H9 (cell line): ENCODE measurements at regions not wholly inside any gene's neighbourhood (a gene's known extent, or its start where the extent isn't known, plus 50 kb on each side); places are given as distances from the start of the nearest gene placed in this dataset.

Experiments
- DNase-seq: peaks from one replicate; pipeline ENCODE4 v3.0.0-alpha.2; 2017
- H2AFZ ChIP-seq: one replicate; pipeline ENCODE4 v1.6.1; 2013; ENCODE audit warnings: mild to moderate bottlenecking, low read length, control low read depth, moderate library complexity
- H2AK5ac ChIP-seq: 2 replicates; pipeline ENCODE4 v1.6.1; 2013; ENCODE audit warnings: low read length, control low read depth, mixed read lengths; ENCODE audit not compliant: insufficient read length
- H2BK120ac ChIP-seq: one replicate; pipeline ENCODE4 v1.6.1; 2013; ENCODE audit warnings: low read depth, mild to moderate bottlenecking, low read length, control low read depth, inconsistent platforms; ENCODE audit not compliant: poor library complexity, severe bottlenecking
- H2BK12ac ChIP-seq: 2 replicates; pipeline ENCODE4 v1.6.1; 2013; ENCODE audit warnings: low read length, control low read depth, mixed read lengths, low read depth; ENCODE audit not compliant: insufficient read length
- H2BK15ac ChIP-seq: 2 replicates; pipeline ENCODE4 v1.6.1; 2013; ENCODE audit warnings: low read depth, low read length, control low read depth
- H2BK20ac ChIP-seq: one replicate; pipeline ENCODE4 v1.6.1; 2013; ENCODE audit warnings: low read depth, mild to moderate bottlenecking, low read length, control low read depth, inconsistent platforms; ENCODE audit not compliant: poor library complexity, severe bottlenecking
- H2BK5ac ChIP-seq: 2 replicates; pipeline ENCODE4 v1.6.1; 2013; ENCODE audit warnings: low read length, control low read depth, mixed read lengths; ENCODE audit not compliant: insufficient read length
- H3K14ac ChIP-seq: 2 replicates; pipeline ENCODE4 v1.6.1; 2013; ENCODE audit warnings: low read length, control low read depth; ENCODE audit not compliant: insufficient read depth
- H3K18ac ChIP-seq: 2 replicates; pipeline ENCODE4 v1.6.1; 2013; ENCODE audit warnings: low read depth, mild to moderate bottlenecking, mixed read lengths, low read length, control low read depth; ENCODE audit not compliant: insufficient read length
- H3K23ac ChIP-seq: 2 replicates; pipeline ENCODE4 v1.6.1; 2013; ENCODE audit warnings: low read length, control low read depth, mixed read lengths, low read depth; ENCODE audit not compliant: insufficient read length
- H3K23me2 ChIP-seq: 2 replicates; pipeline ENCODE4 v1.6.1; 2013; ENCODE audit warnings: low read depth, mild to moderate bottlenecking, mixed read lengths, low read length, control low read depth; ENCODE audit not compliant: insufficient read length, poor library complexity, severe bottlenecking
- H3K27ac ChIP-seq: 2 replicates; pipeline ENCODE4 v1.5.1; 2013; ENCODE audit warnings: low read length, control low read depth, mixed read lengths, low read depth; ENCODE audit not compliant: insufficient read length
- H3K27me3 ChIP-seq: 2 replicates; pipeline ENCODE4 v1.6.1; 2013; ENCODE audit warnings: low read length, control low read depth, inconsistent platforms; ENCODE audit not compliant: insufficient read depth
- H3K4ac ChIP-seq: 2 replicates; pipeline ENCODE4 v1.6.1; 2013; ENCODE audit warnings: low read depth, mild to moderate bottlenecking, control low read depth, inconsistent platforms, low read length, moderate library complexity
- H3K4me1 ChIP-seq: 2 replicates; pipeline ENCODE4 v1.6.1; 2013; ENCODE audit warnings: low read length, control low read depth, inconsistent platforms; ENCODE audit not compliant: insufficient read depth
- H3K4me2 ChIP-seq: 2 replicates; pipeline ENCODE4 v1.6.1; 2013; ENCODE audit warnings: low read length, control low read depth, mixed read lengths; ENCODE audit not compliant: insufficient read length, insufficient read depth
- H3K56ac ChIP-seq: 2 replicates; pipeline ENCODE4 v1.6.1; 2013; ENCODE audit warnings: low read depth, mild to moderate bottlenecking, mixed read lengths, low read length, control low read depth; ENCODE audit not compliant: insufficient read length
- H3K79me1 ChIP-seq: 2 replicates; pipeline ENCODE4 v1.6.1; 2013; ENCODE audit warnings: low read depth, mild to moderate bottlenecking, moderate library complexity, low read length, control low read depth, inconsistent platforms; ENCODE audit not compliant: insufficient read depth, poor library complexity, severe bottlenecking
- H3K79me2 ChIP-seq: 2 replicates; pipeline ENCODE4 v1.6.1; 2013; ENCODE audit warnings: low read length, control low read depth, inconsistent platforms; ENCODE audit not compliant: insufficient read depth
- H3K9ac ChIP-seq: 2 replicates; pipeline ENCODE4 v1.6.1; 2013; ENCODE audit warnings: low read length, control low read depth, mixed read lengths; ENCODE audit not compliant: insufficient read length; ENCODE audit errors: extremely low read depth
- H3K9me3 ChIP-seq: one replicate; pipeline ENCODE4 v1.6.1; 2013; ENCODE audit warnings: low read depth, low read length, inconsistent platforms; ENCODE audit not compliant: control insufficient read depth
- H3T11ph ChIP-seq: one replicate; pipeline ENCODE4 v1.6.1; 2013; ENCODE audit warnings: mild to moderate bottlenecking, low read length, control low read depth, inconsistent platforms
- H4K20me1 ChIP-seq: one replicate; pipeline ENCODE4 v1.6.1; 2013; ENCODE audit not compliant: control insufficient read depth, insufficient read length, insufficient read depth
- H4K5ac ChIP-seq: 2 replicates; pipeline ENCODE4 v1.6.1; 2013; ENCODE audit warnings: low read depth, mild to moderate bottlenecking, mixed read lengths, low read length, control low read depth; ENCODE audit not compliant: insufficient read length
- H4K8ac ChIP-seq: replicated peaks from 2 replicates; pipeline ENCODE4 v1.6.1; 2013; ENCODE audit warnings: low read length, control low read depth, mixed read lengths, low read depth; ENCODE audit not compliant: insufficient read length
- H4K91ac ChIP-seq: 2 replicates; pipeline ENCODE4 v1.6.1; 2013; ENCODE audit warnings: low read depth, mild to moderate bottlenecking, moderate library complexity, mixed read lengths, low read length, control low read depth; ENCODE audit not compliant: insufficient read length
- H3K27ac Mint-ChIP-seq, 3 experiments: 2 replicates in 2 of 3; 3 replicates in 1 of 3; pipeline ENCODE4 v1.8.0; 2020 to 2021; ENCODE audit warnings: mixed read lengths in 3 of 3, mild to moderate bottlenecking in 1 of 3, moderate library complexity in 1 of 3
- H3K27me3 Mint-ChIP-seq: 2 replicates; pipeline ENCODE4 v1.8.0; 2021; ENCODE audit warnings: low read depth, mild to moderate bottlenecking, moderate library complexity, mixed read lengths
- H3K36me3 Mint-ChIP-seq, 3 experiments: 2 replicates in 2 of 3; 3 replicates in 1 of 3; pipeline ENCODE4 v1.8.0; 2020 to 2021; ENCODE audit warnings: low read depth in 3 of 3, mixed read lengths in 3 of 3; ENCODE audit not compliant: insufficient read depth in 1 of 3
- H3K4me1 Mint-ChIP-seq, 2 experiments: 2 replicates each; pipeline ENCODE4 v1.8.0; 2020; ENCODE audit warnings: mixed read lengths in 2 of 2
- H3K4me3 Mint-ChIP-seq, 2 experiments: 2 replicates in 1 of 2; 3 replicates in 1 of 2; pipeline ENCODE4 v1.8.0; 2020 to 2021; ENCODE audit warnings: mild to moderate bottlenecking in 2 of 2, mixed read lengths in 2 of 2, moderate library complexity in 1 of 2
- H3K9me3 Mint-ChIP-seq, 2 experiments: 2 replicates in 1 of 2; 3 replicates in 1 of 2; pipeline ENCODE4 v1.8.0; 2020; ENCODE audit warnings: mild to moderate bottlenecking in 2 of 2, mixed read lengths in 2 of 2, moderate library complexity in 1 of 2
- WGBS: extraction: QIAGEN DNeasy Blood & Tissue Kit; methylation state at CpG from one replicate; pipeline ENCODE4 v1.1.7; 2013; ENCODE audit warnings: missing lambda C conversion rate, low lambda C conversion rate, mixed read lengths; ENCODE audit not compliant: insufficient read length; ENCODE audit errors: extremely low coverage; 5-methylcytosine and 5-hydroxymethylcytosine counted together
- TF ChIP-seq, protein P1 (sequence below): fragments of 200-600 bp; sonication (generic); conservative IDR thresholded peaks from 3 replicates; pipeline ENCODE4 v1.8.0; 2021; ENCODE audit warnings: antibody characterized with exemption, mild to moderate bottlenecking

DNA sequence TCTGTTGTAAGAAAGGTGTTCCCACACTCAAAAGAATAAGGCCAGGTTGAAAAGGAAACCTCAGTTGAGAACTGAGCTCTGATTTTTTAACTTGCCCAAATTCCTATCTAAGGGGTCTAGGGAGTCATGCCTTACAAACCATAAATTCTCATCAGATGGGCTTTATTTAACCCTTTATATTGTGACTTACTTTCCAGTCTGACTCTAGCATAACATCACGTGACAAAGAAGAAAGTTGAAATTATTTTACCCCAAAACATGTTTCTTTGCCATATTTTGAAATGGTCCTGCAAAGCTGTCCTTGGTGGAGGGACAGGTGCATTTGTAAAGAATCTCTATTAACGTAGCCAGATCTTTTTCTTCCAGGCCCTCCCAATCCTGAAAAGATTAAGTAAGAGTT is 411.7 kb downstream of the GALC start:
- H3K4ac ChIP-seq: no peak overlapping the region
- no peak overlapping the region for H2BK15ac ChIP-seq
- H3K56ac ChIP-seq: no peak overlapping the region
- H2AFZ ChIP-seq: no peak overlapping the region
- H2AK5ac ChIP-seq: no peak overlapping the region
- no peak for DNase-seq
- no peak overlapping the region for H3K9ac ChIP-seq
- Mint-ChIP-seq H3K9me3 (no peaks in the 10 kb centered on the region), H3K36me3 (no peaks in the 10 kb centered on the region), H3K4me3 (no peak overlapping the region), H3K4me1 (no peaks in the 10 kb centered on the region), H3K27ac (no peak overlapping the region), H3K27me3 (no peaks in the 10 kb centered on the region; the same call in 1 of the 2 replicates)
- no peak overlapping the region for H3K23ac ChIP-seq
- H4K8ac ChIP-seq: no peak overlapping the region
- H4K5ac ChIP-seq: no peak overlapping the region
- no peaks in the 10 kb centered on the region for H3K79me2 ChIP-seq
- TF ChIP-seq, protein P1, sequence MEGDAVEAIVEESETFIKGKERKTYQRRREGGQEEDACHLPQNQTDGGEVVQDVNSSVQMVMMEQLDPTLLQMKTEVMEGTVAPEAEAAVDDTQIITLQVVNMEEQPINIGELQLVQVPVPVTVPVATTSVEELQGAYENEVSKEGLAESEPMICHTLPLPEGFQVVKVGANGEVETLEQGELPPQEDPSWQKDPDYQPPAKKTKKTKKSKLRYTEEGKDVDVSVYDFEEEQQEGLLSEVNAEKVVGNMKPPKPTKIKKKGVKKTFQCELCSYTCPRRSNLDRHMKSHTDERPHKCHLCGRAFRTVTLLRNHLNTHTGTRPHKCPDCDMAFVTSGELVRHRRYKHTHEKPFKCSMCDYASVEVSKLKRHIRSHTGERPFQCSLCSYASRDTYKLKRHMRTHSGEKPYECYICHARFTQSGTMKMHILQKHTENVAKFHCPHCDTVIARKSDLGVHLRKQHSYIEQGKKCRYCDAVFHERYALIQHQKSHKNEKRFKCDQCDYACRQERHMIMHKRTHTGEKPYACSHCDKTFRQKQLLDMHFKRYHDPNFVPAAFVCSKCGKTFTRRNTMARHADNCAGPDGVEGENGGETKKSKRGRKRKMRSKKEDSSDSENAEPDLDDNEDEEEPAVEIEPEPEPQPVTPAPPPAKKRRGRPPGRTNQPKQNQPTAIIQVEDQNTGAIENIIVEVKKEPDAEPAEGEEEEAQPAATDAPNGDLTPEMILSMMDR: no peak
- H3K79me1 ChIP-seq: no peaks in the 10 kb centered on the region
- H3K18ac ChIP-seq: no peak overlapping the region
- no peaks in the 10 kb centered on the region for H3K23me2 ChIP-seq
- no CpG with 5 or more reads among the region's 2 CpGs for WGBS
- no peak overlapping the region for H3K14ac ChIP-seq
- H4K91ac ChIP-seq: no peak overlapping the region
- no peaks in the 10 kb centered on the region for H3K9me3 ChIP-seq
- H2BK20ac ChIP-seq: no peak overlapping the region
- no peak overlapping the region for H2BK5ac ChIP-seq
- no peak overlapping the region for H3K4me2 ChIP-seq
- H3T11ph ChIP-seq: no peak overlapping the region
- H2BK12ac ChIP-seq: no peak overlapping the region
- no peak overlapping the region for H3K27ac ChIP-seq
- no peak overlapping the region for H2BK120ac ChIP-seq
- no peaks in the 10 kb centered on the region for H3K4me1 ChIP-seq
- no peaks in the 10 kb centered on the region for H4K20me1 ChIP-seq
- no peaks in the 10 kb centered on the region for H3K27me3 ChIP-seq
